NCI-H524 (cell line): ENCODE measurements at regions not wholly inside any gene's neighbourhood (a gene's known extent, or its start where the extent isn't known, plus 50 kb on each side); places are given as distances from the start of the nearest gene placed in this dataset.
"Not testable (repeated sequence)": the region's sequence is repeated elsewhere in the genome, so short reads cannot be mapped to it uniquely, and the experiment has no call there.

Experiments used
- DNase-seq, 2 experiments: peaks; one replicate each; lab custom pipeline; 2025; lab: John Stamatoyannopoulos, UW

DNA sequence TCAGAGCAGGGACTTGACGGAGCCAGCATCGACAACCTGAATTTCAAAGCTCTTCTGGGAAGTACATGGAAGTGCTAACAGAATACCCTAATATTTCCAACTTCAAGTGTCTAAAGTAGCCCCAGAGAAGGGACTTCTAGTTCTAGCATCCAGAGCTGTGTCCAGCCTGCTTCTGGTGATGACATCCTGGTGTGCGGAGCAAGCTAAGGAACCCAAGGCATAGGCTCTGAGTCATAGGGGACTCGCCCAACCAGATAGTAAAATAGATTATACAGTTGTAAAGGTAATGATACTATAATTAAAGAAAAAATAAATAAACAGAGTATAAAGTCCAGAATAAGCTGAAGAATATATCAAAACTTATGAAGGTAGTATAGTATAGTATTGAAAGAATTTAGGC, 108.1 kb upstream of the SERPINE2 start:
- DNase-seq = no peak

DNA sequence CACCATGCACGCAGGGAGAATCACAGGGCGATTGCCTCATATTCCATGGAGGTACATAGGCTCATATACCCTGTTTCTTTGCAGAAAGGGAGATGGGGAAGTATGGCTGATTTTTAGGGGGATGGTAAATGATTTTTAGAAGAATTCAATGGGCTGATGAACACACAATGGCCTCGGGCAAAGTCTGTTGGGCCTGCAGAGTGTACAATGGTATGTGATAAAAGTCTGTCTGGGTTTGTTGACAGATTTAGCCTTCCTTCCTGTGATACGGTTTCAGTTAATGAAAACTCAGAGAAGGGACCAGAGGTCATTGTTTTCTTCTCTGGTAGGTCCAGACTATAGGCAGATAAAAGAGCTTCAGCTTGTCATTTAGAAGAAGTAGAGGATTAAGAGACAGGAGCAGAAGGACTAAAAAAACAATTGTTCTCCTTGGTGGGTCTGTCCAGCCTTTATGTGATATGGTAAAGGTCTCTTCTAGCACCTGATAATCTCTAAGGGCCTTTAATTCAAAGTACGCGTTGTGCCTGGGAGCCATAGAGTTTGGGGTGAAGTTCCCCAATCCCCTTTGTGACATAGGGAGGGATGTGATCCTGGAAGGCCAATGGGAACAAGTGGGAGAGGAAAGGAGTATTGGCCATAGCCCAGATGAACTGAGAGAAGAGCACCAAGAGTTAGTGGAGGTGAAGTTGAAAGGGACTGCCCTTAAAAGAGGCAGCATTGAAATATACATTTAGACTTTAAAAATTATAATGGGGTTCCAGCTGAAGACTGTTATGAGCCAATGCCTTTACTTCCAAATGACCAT, 107.5 kb upstream of the SERPINE2 start:
- no peak for DNase-seq

DNA sequence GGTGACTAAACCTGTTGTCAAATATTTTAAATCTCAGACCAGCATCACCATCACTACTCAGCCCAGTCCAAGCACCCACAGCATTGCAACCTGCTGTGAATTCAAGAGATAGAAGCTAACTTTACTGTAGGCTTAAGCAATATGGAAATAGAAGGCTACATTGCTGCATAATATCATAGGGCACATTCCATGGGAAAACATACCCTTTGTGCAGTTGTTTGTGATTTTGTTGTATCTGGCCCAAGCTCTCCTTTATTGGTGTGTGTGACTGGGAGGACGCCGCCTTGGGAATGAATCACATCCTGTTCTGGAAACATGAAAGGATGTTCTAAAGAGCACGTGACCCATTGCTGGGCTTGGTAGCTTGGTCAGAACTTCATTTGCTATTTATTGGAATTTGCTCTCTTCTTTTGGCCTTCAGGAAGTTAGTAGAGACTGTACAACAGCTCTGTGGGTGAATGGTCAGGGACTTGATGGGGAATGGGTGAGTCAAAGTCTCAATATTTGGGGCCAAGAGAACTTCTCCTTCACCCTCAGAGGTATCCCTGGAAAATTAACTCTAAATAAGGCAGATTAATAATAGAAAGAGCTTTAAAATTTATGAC, 106.8 kb upstream of the SERPINE2 start:
- no peak for DNase-seq

DNA sequence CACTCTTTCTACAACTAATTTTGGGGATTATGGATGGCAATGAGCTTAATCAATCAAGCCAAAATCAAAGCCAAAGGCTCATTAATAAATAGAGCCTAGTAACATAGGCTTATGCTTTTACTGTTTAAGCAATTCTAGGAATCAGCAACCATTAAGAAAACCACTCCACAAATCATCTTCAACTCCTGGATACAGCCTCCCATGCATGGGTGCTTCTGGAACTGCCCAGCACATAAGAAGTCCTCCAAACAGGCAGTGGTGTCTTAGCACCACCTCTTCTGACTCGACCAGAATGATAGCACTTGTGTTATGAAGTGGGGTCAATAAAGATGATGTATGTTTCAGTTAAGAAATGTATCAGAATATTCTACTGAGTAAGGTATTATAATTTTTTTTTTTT, 104.4 kb upstream of the SERPINE2 start:
- no peak for DNase-seq

DNA sequence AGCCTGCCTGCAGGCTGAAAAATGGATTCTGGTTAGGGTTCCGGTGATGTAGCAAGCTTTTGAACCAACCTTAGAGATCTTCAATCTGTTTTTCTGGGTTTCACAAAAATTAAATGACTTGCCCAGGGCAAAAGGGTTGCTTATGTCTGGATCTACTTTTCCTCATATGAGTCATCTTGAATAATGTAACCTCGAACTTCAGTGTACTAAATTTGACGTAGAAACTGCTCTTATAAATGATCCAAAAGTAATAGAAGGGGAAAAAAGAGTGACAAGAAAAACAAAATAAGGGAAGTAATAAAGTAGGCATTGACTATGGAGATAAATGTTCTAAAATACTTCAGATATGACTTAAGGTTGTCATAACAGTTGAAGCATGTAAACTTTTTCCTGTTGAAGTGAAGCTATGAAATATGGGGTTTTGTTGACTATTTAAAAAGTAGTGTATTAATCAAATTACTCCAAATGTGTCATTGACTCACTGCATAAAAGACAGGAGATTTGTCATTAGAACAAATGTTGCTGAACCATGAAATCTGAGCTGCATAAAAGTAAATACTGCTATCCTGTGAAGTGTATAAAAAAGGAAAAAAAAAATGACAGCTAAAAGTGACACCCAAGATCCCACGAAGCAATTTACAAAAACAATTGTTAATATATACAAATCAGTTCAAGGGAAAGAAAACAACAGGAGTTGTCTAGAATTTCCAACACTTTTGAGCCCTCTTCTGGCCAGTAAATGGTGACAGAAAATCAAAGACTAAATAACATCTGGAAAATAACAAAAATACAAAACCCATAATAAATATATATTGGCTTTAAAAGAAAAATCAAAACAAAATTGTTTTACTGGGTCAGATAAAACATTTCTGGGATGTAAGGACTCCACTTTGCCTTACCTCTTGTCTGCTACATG, 103.6 kb upstream of the SERPINE2 start:
- no peak for DNase-seq

DNA sequence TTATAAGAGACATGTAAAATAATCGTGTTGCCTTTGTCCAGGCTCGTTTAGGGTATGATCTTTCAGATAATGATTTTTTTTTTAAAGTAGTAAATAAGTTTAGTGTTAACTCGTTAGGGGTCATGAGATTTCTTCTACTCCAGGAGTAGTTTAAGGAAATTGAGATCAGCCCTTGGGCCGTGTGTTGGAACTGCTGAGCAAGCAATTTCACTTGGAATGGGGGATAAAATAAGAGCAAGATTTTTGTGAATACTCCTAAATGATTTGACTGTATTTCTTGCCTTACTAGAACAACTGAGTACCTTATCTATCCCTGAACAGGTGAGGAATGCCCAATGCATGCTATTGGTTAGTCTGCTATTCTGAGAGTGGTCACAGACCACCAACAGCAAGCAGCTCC, 102.2 kb upstream of the SERPINE2 start:
- DNase-seq = no peak

DNA sequence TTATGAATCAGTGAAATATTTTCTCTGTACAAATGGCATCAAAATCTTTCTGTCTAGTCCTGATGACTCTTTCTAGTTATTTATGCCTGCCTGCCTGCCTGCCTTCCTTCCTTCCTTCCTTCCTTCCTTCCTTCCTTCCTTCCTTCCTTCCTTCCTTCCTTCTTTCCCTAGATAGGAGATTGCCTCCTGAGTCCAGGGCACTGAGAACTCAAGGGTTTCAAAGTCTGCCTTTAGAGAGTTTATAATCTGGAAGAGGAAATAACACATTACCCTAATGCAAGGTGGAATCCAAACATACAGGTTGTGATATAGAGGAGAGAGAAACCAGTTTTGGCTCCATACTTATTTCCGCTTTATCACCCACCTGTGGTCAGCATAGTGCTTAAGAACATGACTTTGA, 98.1 kb upstream of the SERPINE2 start:
- no peak for DNase-seq

DNA sequence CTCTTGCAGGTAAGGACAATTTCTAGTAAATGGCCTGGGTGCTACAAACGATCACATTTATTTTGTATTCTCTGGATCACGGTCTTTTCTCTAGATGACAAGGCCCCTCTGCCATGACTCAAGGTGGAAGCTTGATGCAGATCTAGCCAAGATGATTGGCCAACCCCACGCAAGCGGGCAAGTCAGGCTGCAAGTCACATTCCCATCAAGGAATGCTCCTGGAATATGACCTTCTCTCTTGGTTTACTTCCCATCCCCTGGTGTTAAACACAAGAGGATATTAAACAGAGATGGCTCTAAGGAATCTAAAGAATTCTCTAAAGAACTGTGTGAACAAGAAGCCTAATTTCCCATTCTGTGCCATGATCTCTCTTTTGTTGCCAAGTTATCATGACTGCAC, 97.3 kb upstream of the SERPINE2 start:
- no peak for DNase-seq

DNA sequence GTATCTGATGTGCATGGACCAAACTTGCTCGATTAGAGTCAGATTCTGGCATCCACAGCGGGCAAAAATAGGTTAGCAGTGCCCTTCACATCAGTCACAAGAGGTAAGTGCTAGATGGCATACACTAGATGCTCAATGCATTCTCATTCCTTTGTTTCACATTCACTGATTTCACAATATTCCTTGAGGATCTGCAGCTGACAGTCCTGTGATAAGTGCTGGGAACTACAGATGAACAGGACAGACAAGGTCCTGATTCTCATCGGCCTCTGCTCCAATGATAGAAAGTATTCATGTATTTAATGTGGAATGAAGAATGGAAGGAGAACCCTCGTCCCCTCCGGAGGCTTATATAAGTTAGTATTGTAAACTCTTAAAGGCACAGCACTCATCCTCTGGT, 96.8 kb upstream of the SERPINE2 start:
- no peak for DNase-seq

DNA sequence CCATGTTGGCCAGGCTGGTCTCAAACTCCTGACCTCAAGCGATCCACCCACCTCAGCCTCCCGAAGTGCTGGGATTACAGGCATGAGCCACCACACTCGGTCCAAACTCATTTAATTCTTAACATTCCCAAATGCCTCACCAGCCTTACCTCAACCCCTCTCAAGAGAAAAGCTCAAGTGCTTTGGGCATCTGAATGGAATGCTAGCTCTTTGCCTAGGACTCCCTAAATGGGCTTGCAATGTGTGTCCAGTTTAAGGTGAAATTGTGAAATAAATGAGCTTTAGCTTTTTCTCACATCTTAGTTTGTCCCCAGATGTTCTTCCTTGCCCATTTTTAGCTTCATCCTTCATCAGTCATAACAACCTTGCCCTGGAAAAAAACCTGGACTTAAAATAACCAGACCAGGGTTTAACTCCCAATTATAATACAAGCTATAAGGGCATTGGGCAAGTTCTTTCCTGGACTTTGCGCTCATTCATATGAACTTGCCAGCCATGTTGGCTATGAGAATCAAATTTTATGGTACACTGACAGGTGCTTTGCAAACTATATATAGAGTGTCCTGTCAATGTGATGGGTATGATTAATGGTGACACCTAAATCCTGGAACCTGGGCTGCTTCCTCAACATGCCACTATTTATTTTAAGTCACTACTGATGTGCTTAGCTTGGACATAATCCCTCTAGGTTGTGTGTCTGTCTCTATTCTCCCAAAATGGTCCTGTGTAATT, 95.1 kb upstream of the SERPINE2 start:
- no peak for DNase-seq

DNA sequence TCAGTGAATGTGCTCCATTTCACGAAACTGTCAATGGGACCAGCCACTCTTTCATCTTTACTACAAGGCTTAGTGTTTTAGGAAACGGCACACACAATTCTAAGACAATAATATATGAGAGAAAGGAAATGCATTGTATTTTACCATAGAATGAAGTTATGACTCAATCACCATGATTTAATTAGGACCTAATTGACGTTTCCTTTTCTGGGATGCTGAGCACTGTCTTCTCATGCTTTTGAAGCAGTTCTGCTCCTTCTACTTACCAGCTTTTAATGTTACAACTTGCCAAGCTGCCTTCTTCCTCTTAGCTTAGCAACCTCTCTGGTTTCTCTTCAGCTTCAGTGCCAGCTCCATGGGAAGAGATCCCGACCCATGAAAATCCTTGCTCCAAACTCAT, 94.3 kb upstream of the SERPINE2 start:
- no peak for DNase-seq

DNA sequence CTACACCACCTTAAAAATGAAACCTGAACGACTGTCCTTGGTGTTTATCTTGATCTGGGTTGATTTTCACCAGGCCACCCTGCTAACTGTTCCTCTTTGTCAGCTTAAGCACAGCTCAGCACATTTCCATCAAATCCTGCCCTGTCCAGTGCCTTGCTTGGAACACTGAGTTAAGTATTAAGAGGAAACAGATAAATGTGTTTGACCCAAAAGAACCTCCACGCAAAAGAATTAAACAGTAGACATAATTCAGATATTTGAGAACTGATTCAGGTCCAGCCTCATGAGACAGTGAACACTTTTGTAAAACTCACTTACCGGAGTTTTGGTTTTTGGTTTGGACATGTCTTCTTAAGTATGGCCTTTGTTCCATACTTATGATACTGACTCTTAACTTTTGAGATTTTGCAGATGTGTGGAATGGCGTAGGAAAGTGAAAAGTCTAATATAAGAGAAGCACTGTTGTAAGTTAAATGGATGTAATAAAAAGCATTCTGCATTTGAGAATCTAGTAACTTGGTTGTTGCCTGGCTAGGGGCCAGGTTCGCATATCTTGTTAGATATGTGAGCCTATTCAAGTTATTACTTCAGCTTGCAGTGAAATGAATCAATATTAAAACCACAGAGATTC, 88.9 kb upstream of the SERPINE2 start:
- DNase-seq = no peak

DNA sequence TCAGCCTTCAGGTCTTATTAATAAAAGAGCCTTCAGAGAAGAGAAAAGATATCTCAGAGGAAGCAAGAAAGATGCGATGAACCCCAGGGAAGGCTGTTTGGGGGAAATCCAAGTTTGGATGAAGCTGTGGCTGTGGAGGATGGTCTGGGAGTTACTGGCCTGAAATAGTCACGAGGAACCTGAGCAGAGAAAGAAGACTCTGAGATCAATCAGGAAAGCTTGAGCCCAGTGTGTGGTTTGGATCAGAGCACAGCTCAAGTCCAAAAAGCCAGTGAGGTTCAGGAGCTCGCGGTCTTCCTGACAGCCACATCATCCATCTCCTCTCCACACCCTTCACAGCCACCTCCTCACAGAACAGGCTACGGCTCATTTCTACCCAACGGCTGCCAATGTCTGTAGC, 87.4 kb upstream of the SERPINE2 start:
- DNase-seq = no peak

DNA sequence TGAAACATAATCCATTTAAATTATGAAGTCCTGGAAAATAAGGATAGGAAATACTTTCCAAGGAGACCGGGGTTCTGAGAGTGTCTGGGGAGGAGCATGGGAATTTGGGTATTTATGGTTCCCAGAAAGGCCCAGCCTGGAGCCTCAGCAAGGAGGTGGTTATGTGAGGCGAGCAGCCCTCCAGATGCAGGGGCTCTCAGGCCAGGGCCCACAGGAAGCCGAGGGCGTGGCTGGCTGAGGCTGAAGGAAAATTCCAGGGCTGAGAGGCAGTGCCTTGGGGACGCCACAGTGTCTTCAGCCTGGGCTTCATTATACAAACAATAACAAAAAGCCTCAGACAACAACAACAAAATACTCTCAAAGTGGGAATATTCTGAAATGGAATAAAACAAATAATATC, 86.9 kb upstream of the SERPINE2 start:
- no peak for DNase-seq

DNA sequence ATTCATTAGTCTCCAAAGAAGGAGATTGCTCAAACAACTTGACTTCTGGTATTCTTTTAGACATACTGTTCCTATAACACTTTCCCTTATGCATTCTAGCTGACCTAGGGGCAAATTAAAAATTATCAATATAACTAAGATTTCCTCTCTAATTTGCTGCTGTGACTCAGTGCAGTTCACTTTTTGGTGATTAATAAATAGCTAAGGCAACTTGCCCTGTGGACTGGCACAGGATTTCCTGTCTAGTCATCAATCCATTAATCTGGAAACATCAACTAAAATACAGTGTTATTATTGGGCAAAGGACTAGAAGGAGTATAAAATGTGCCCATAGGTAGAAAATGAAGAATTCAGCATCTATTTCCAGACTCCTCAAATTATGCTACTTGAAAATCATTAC, 83.5 kb upstream of the SERPINE2 start:
- no peak for DNase-seq

DNA sequence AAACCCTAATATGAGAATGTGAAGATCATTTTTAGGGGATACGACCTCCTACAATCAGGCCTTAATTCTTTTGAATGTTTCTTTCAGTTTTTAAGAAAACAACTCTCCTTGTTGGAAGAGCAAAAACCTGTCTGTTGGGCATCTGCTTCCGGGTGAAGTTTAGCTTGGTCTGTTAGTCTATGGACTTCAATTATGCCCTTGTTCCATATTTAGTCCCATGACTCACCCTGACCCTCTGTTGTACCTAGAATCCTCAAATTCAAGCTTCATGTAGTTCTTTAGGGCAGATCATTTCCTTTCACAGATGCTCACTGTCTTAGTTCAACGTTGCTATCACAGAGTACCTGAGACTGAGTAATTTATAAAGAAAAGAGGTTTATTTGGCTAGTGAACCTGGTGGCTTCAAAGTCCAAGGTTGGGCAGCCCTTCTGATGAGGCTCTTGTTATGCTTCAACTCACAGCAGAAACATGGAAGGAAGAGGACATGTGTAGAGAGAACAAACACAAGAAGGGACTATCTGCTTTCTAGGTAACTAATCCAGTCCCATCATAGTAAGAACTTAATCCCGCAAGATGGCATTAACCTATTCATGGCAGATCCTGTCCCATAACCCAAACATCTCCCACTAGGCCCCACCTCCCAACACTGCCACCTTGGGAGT, 82.5 kb upstream of the SERPINE2 start:
- DNase-seq = no peak

DNA sequence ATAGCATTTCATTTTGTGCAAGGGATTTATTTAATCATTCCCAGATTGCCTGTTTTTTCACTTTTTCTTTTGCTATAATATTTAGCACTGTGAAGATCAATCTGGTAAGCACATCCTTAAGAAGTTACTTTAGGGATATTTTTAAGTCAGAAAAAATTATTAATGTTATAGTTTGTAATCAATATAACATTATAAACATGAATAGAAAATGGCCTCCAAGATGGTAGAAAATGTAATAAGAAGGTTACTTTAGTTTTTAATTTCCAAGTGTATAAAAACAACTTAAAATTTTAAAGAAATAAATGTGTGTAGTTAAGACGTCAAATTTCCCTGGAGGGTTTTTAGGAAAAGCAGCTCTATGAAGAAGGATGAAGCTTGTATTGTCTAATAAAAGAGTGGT, 81.9 kb upstream of the SERPINE2 start:
- DNase-seq = no peak

DNA sequence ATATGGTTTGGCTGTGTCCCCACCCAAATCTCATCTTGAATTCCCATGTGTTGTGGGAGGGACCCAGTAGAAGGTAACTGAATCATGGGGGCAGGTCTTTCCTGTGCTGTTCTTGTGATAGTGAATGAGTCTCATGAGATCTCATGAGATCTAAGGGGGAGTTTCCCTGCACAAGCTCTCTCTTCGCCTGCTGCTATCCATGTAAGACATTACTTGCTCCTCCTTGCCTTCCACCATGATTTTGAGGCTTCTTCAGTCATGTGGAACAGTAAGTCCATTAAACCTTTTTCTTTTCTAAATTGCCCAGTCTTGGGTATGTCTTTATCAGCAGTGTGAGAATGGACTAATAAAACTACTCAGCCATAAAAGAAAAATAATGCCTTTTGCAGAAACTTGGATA, 80.8 kb upstream of the SERPINE2 start:
- not testable (repeated sequence) for DNase-seq

DNA sequence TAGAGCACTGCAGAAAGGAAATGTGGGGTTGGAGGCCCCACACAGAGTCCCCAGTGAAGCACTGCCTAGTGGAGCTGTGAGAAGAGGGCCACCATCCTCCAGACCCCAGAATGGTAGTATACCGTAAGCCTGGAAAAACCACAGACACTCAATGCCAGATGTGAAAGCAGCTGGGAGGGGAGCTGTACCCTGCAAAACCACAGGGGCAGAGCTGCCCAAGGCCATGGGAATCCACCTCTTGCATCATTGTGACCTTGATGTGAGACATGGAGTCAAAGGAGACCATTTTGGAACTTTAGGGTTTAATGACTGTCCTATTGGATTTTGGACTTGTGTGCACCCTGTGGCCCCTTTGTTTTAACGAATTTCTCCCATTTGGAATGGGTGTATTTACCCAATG, 75.3 kb upstream of the SERPINE2 start:
- DNase-seq = no peak

DNA sequence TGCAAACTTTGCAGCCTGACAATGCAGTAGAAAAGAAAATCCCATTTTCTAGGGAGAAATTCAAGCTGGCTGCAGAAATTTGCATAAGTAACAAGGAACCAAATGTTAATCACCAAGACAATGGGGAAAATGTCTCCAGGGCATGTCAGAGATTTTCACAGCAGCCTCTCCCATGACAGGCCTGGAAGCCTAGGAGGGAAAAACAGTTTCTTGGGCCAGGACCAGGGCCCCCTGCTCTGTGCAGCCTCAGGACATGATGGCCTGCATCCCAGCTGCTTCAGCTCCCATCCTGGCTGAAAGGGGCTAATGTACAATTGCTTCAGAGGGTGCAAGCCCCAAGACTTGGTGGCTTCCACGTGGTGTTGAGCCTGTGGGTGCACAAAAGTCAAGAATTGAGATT, 74.8 kb upstream of the SERPINE2 start:
- DNase-seq = not testable (repeated sequence)

DNA sequence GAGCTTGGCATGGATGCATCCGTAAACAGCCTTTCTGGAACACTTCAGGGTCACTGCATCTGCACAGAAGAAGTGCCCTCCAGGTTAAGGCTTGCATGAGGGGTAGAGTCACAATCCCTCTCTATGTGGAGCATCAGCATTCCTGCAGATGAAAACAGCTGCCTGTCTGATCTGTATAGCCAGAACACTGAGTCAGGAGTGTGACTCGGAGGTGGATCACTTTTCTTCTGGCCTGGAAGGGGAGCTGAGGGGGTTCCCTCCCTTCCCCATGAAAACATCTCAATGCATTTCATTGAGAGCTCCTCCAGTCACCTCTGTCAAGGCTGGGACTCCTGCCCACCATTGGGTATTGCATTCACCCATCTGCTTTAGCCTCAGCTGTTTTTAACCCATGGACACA, 72.5 kb upstream of the SERPINE2 start:
- no peak for DNase-seq
